EL (cell line): ENCODE measurements at regions not wholly inside any gene's neighbourhood (a gene's known extent, or its start where the extent isn't known, plus 50 kb on each side); places are given as distances from the start of the nearest gene placed in this dataset.

Experiments
- DNase-seq: peaks from one replicate; pipeline ENCODE4 v3.0.0-alpha.2; 2016

- no peak for DNase-seq
Observed at GRCh38 chr6:169937389-169938261, 186.2 kb downstream of the ERMARD start.

- no peak for DNase-seq
Observed at GRCh38 chr6:169936355-169936975, 185.0 kb downstream of the ERMARD start.

GRCh38 chr6:169935861-169936260 is 184.4 kb downstream of the ERMARD start:
- no peak for DNase-seq

- DNase-seq, result no peak
Observed at GRCh38 chr6:169935348-169935718, 183.9 kb downstream of the ERMARD start.

- no peak for DNase-seq
Observed at GRCh38 chr6:169934699-169935347, 183.4 kb downstream of the ERMARD start.

GRCh38 chr6:169933839-169934698 is 182.6 kb downstream of the ERMARD start:
- DNase-seq, result peak; percentile 19

GRCh38 chr6:169933251-169933821 is 181.9 kb downstream of the ERMARD start:
- no peak for DNase-seq

GRCh38 chr6:169932491-169932890 is 181.1 kb downstream of the ERMARD start:
- DNase-seq, result no peak

- no peak for DNase-seq
Observed at GRCh38 chr6:169931261-169931660, 179.8 kb downstream of the ERMARD start.

- DNase-seq, result no peak
Observed at GRCh38 chr6:169930799-169931198, 179.4 kb downstream of the ERMARD start.

GRCh38 chr6:169927711-169928110 is 176.3 kb downstream of the ERMARD start:
- no peak for DNase-seq

- no peak for DNase-seq
Observed at GRCh38 chr6:169926617-169927417, 175.4 kb downstream of the ERMARD start.

GRCh38 chr6:169923468-169924464 is 172.3 kb downstream of the ERMARD start:
- DNase-seq, result no peak

- DNase-seq, result no peak
Observed at GRCh38 chr6:169921853-169922824, 170.7 kb downstream of the ERMARD start.

- no peak for DNase-seq
Observed at GRCh38 chr6:169921217-169921616, 169.8 kb downstream of the ERMARD start.

- no peak for DNase-seq
Observed at GRCh38 chr6:169920359-169921020, 169.1 kb downstream of the ERMARD start.

GRCh38 chr6:169918954-169919549 is 167.6 kb downstream of the ERMARD start:
- DNase-seq, result no peak
